HAP-1 (cell line): ENCODE measurements at regions not wholly inside any gene's neighbourhood (a gene's known extent, or its start where the extent isn't known, plus 50 kb on each side); places are given as distances from the start of the nearest gene placed in this dataset.
A peak's percentile ranks its signal among the peaks of the same experiment; 100 is the strongest.

ENCODE experiments used
- DNase-seq, 2 experiments: peaks; one replicate each; pipeline ENCODE4 v3.0.0-alpha.2; 2016 to 2020; ENCODE audit warnings: low spot score in 2 of 2
- H3K27me3 ChIP-seq: fragments of 250-450 bp; sonication (Bioruptor Pico); 2 replicates; pipeline ENCODE4 v1.5.1; 2020; ENCODE audit warnings: low read depth, mild to moderate bottlenecking, moderate library complexity
- H3K36me3 ChIP-seq: fragments of 250-450 bp; sonication (Bioruptor Pico); replicated peaks from 2 replicates; pipeline ENCODE4 v1.5.1; 2020; ENCODE audit warnings: mild to moderate bottlenecking
- H3K4me1 ChIP-seq: fragments of 250-450 bp; sonication (Bioruptor Pico); 2 replicates; pipeline ENCODE4 v1.5.1; 2020; ENCODE audit warnings: mild to moderate bottlenecking
- H3K4me3 ChIP-seq: fragments of 250-450 bp; sonication (Bioruptor Pico); 2 replicates; pipeline ENCODE4 v1.5.1; 2020; ENCODE audit warnings: mild to moderate bottlenecking, moderate library complexity
- H3K9me3 ChIP-seq: fragments of 250-450 bp; sonication (Bioruptor Pico); 2 replicates; pipeline ENCODE4 v1.5.1; 2020; ENCODE audit warnings: mild to moderate bottlenecking, moderate library complexity
- in situ Hi-C: fragments of 300-500 bp; cut with MboI; formaldehyde crosslinking; loops from 3 replicates; pipeline ENCODE4 v1.14.3; 2020; ENCODE audit warnings: low sequenced_read_pairs, inconsistent platforms, mixed read lengths

GRCh38 chr18:53735526-53735925, 488.9 kb downstream of the MBD2 start:
- DNase-seq = no peak
- Histone ChIP-seq H3K4me1 (no peaks in the 10 kb centered on the region), H3K27me3 (no peaks in the 10 kb centered on the region), H3K4me3 (no peak overlapping the region), H3K36me3 (no peaks in the 10 kb centered on the region), H3K9me3 (no peaks in the 10 kb centered on the region)
- in situ Hi-C loops = no loop called here

DNA sequence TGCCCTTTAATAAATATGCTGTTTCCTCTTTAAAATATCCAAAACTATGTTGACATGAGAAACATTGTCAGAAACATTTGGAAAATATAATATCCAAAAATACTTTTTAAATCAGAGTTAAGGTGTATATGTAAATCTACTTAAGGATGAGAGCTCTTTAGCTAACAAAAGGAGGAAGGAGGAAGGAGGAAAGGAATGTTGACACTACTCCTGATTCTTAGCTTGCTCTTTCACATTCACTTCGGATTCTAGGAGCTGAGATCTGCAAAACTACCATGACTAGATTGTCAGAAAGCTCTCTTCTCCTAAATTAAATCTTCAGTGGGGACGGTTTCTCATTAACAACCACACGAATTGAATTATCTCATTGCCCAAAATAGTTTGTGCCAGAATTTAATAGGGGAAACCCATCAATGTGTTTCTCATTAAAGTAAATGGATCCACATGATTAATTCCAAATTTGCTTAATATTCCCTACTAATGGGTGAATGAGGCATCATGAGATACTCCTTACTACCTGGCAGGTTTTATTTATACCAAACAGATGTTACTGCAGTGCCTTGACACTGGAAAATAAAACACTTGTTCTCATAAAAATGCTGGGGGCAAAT, 509.1 kb downstream of the MBD2 start:
- in situ Hi-C loops = no loop called here
- Histone ChIP-seq H3K27me3 (no peaks in the 10 kb centered on the region), H3K4me3 (no peak overlapping the region), H3K36me3 (no peaks in the 10 kb centered on the region), H3K9me3 (no peaks in the 10 kb centered on the region), H3K4me1 (no peaks in the 10 kb centered on the region)
- DNase-seq = no peak

DNA sequence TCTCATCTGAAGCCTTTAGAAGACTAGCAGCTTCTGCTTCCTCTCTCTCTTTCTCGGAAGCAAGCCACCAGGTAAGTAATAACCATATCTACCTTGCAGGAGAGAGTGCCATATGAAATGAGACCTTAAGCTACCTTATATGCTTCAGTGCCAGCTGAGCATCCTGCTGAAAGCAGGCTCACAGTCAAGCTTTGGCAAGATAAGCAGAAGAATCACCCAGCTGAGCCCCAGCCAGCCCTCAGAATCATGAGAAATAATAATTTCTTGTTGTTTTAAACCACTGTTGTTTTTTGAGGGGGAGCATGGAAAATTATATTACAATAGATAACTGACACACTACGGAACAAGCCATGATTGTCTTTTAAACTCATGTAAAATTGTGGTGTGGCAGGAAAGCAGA, 514.4 kb downstream of the MBD2 start:
- Histone ChIP-seq H3K27me3 (no peaks in the 10 kb centered on the region), H3K36me3 (no peaks in the 10 kb centered on the region), H3K9me3 (no peaks in the 10 kb centered on the region), H3K4me1 (no peaks in the 10 kb centered on the region), H3K4me3 (no peak overlapping the region)
- in situ Hi-C loops = no loop called here
- no peak for DNase-seq

- Histone ChIP-seq H3K9me3 (no peaks in the 10 kb centered on the region), H3K4me3 (no peak overlapping the region), H3K27me3 (no peaks in the 10 kb centered on the region), H3K4me1 (no peaks in the 10 kb centered on the region), H3K36me3 (no peaks in the 10 kb centered on the region)
- DNase-seq = no peak
- in situ Hi-C loops = no loop called here
These were observed 522.0 kb downstream of the MBD2 start for GRCh38 chr18:53702480-53702879.

GRCh38 chr18:53701697-53702096, 522.8 kb downstream of the MBD2 start:
- H3K9me3 ChIP-seq = no peaks in the 10 kb centered on the region
- H3K27me3 ChIP-seq = no peaks in the 10 kb centered on the region
- H3K4me3 ChIP-seq = no peak overlapping the region
- DNase-seq = no peak
- H3K36me3 ChIP-seq = no peaks in the 10 kb centered on the region
- no peaks in the 10 kb centered on the region for H3K4me1 ChIP-seq
- in situ Hi-C loops = no loop called here

GRCh38 chr18:53698907-53699306, 525.6 kb downstream of the MBD2 start:
- Histone ChIP-seq H3K9me3 (no peaks in the 10 kb centered on the region), H3K4me1 (no peaks in the 10 kb centered on the region), H3K27me3 (no peaks in the 10 kb centered on the region), H3K4me3 (no peak overlapping the region), H3K36me3 (no peaks in the 10 kb centered on the region)
- in situ Hi-C loops = no loop called here
- peak in 1 of 2 experiments; percentile 12 for DNase-seq

DNA sequence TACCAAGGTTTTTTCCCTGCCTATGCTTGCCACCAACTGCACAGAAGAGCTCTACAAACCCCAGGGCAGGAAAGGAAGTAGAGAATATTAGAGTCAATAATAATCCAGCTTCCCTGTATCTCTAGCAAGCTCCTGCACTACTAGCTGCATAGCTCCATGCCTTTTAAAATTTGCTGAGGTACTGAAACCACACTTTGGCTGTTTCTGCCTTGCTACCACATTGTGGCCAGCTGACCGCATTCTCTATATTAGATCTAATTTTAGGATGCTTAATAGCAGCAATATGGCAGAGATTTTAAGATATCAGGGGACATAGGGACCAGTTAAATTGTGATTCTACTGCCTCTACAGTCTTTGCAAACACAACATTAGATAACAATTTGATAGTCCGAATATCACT, 534.6 kb downstream of the MBD2 start:
- no peaks in the 10 kb centered on the region for H3K9me3 ChIP-seq
- H3K36me3 ChIP-seq = no peaks in the 10 kb centered on the region
- H3K27me3 ChIP-seq = no peaks in the 10 kb centered on the region
- H3K4me3 ChIP-seq = no peak overlapping the region
- DNase-seq = no peak
- H3K4me1 ChIP-seq = no peaks in the 10 kb centered on the region
- in situ Hi-C loops = no loop called here

DNA sequence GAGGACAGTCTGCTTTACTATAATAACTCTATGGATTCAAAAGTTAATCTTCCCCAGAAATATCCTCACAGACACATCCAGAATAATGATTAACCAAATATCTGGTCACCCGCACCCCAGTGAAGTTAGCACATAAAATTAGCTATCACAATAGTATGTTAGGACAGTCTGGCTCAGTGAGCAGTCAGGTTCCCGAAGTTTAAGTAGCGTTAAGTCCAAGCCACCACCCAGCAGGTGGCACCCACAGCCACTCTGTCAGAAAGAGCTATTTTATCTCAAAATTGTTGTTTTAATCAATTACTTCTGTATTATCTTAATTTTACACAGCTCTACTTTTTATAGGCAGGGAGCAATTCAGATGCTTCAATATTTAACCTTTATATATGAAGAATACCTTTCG, 537.5 kb downstream of the MBD2 start:
- Histone ChIP-seq H3K36me3 (no peaks in the 10 kb centered on the region), H3K27me3 (no peaks in the 10 kb centered on the region), H3K4me1 (no peaks in the 10 kb centered on the region), H3K9me3 (no peaks in the 10 kb centered on the region), H3K4me3 (no peak overlapping the region)
- in situ Hi-C loops = no loop called here
- DNase-seq = no peak

DNA sequence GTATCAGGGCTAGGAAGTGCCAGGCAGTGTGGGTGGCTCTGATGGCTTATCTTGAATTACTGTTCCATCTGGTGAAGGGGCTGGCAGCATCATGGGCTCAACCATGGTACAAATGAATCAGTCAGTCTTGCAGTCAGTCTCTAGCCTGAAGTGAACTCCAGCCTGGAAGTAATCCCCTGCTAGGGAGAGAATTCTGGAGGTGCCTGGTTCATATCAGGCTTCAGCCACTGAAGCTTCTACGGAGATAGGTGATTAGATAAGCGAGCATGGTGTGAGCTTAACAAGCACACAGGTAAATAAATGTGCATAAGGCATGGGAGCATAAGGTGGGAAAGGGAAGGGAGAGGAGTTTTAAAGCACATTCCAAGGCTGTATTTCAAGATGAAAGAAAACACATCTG, 541.7 kb downstream of the MBD2 start:
- H3K9me3 ChIP-seq = no peaks in the 10 kb centered on the region
- no peak for DNase-seq
- no peaks in the 10 kb centered on the region for H3K36me3 ChIP-seq
- no peak overlapping the region for H3K4me3 ChIP-seq
- no peaks in the 10 kb centered on the region for H3K4me1 ChIP-seq
- H3K27me3 ChIP-seq = no peaks in the 10 kb centered on the region
- in situ Hi-C loops = no loop called here

DNA sequence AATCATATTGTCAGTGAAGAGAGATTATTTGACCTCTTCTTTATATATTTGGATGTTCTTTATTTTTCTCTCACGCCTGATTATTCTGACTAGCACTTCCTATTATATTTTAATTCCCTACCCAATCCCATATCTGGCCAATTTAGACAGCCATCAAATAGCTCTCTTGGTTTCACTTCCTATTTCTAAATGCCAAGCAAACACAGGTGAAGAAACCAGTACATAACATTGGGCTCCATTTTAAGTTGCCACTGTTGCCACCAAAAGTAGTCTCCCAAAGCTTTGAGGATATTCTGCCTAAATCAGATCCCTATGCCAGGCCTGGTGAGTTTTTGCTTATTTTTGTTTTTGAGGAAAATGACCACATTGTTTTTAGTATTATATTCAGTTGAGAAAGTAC, 547.0 kb downstream of the MBD2 start:
- Histone ChIP-seq H3K9me3 (no peaks in the 10 kb centered on the region), H3K27me3 (no peaks in the 10 kb centered on the region), H3K4me3 (no peak overlapping the region), H3K36me3 (no peaks in the 10 kb centered on the region), H3K4me1 (no peaks in the 10 kb centered on the region)
- no peak for DNase-seq
- in situ Hi-C loops = no loop called here

DNA sequence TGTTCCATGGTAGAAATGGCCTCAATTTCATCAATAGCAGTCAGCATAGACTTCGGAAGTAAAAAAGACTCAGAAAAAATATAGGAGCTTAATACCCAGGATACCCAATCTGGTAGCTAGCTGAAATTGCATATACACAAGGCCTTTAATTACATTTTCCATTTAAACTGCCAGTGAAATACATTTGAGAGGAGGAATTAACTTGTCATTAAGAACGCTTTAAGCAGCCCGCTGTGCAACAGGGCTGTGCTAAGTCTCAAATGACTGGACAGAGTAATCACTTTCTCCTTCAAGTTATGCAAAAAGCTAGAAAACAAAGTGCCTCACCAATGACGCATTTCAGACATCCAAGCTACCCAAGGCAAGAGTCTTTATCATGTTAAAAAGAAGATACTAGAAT, 558.8 kb downstream of the MBD2 start:
- no peaks in the 10 kb centered on the region for H3K4me1 ChIP-seq
- H3K36me3 ChIP-seq = no peaks in the 10 kb centered on the region

GRCh38 chr18:53664575-53664974, 559.9 kb downstream of the MBD2 start:
- H3K4me3 ChIP-seq = no peak overlapping the region
- in situ Hi-C loops = no loop called here
- H3K4me1 ChIP-seq = no peaks in the 10 kb centered on the region
- no peaks in the 10 kb centered on the region; the same call in 1 of the 2 replicates for H3K9me3 ChIP-seq
- H3K27me3 ChIP-seq = no peaks in the 10 kb centered on the region
- DNase-seq = no peak
- H3K36me3 ChIP-seq = no peaks in the 10 kb centered on the region

More for the DNA sequence above, 558.8 kb downstream of the MBD2 start:
- in situ Hi-C loops = no loop called here
- DNase-seq = no peak
- Histone ChIP-seq H3K27me3 (no peaks in the 10 kb centered on the region), H3K9me3 (no peaks in the 10 kb centered on the region; the same call in 1 of the 2 replicates), H3K4me3 (no peak overlapping the region)

GRCh38 chr18:53660306-53660705, 564.2 kb downstream of the MBD2 start:
- Histone ChIP-seq H3K36me3 (no peaks in the 10 kb centered on the region), H3K27me3 (no peaks in the 10 kb centered on the region), H3K9me3 (no peaks in the 10 kb centered on the region; the same call in 1 of the 2 replicates), H3K4me1 (no peaks in the 10 kb centered on the region), H3K4me3 (no peak overlapping the region)
- no peak for DNase-seq
- in situ Hi-C loops = no loop called here

- in situ Hi-C loops = no loop called here
- DNase-seq = no peak
These were observed 567.2 kb downstream of the MBD2 start for GRCh38 chr18:53657257-53657656.

DNA sequence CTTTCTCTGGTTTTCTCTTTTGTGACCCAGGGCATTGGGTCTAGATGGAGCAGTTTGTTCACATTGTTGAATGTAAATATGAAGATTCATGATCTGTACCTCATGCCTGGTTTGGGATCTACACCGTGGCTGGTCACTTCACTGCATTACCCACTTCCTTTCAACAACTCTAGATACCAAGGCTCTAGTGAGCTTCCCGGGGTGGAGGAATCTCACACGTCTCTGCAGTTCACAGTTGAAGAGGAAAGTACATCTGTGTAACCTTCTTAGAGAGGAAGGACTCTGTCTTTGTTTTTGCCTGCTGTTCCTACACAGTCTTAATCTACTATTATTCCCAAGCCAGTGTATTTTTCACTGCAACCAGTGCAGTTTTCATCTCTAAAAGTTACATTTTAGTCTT, 574.8 kb downstream of the MBD2 start:
- DNase-seq = no peak
- in situ Hi-C loops = no loop called here
- Histone ChIP-seq H3K27me3 (no peaks in the 10 kb centered on the region), H3K9me3 (no peaks in the 10 kb centered on the region), H3K36me3 (no peaks in the 10 kb centered on the region), H3K4me1 (no peaks in the 10 kb centered on the region), H3K4me3 (no peak overlapping the region)

More at GRCh38 chr18:53657257-53657656, 567.2 kb downstream of the MBD2 start:
- no peaks in the 10 kb centered on the region for H3K9me3 ChIP-seq
- no peak overlapping the region for H3K4me3 ChIP-seq
- no peaks in the 10 kb centered on the region for H3K4me1 ChIP-seq
- H3K27me3 ChIP-seq = no peaks in the 10 kb centered on the region
- no peaks in the 10 kb centered on the region for H3K36me3 ChIP-seq
